ENCODE measurements at regions not wholly inside any gene's neighbourhood (a gene's known extent, or its start where the extent isn't known, plus 50 kb on each side); places are given as distances from the start of the nearest gene placed in this dataset.

- DNase-seq = no peak
Observed at GRCh38 chr12:61862986-61863385, 397.2 kb upstream of the USP15 start.

DNA sequence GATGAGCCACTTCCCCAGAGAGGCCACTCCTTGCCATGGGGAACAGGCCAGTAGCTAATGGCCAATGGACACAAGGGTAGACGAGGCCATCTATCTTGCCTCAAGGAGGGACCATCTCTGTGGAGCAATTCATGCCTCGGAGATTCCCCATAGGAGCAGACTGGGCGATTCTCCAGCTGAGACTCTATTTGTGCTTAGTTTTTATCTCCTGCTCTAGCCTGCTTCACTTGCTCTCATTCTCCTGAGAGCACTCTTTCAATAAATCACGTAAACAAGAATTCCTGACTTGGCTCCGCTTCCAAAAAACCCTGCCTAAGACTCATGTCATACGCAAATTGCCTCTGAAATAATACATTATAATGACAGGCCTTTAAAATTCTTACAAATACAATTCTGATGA is 396.4 kb upstream of the USP15 start:
- DNase-seq = no peak

DNA sequence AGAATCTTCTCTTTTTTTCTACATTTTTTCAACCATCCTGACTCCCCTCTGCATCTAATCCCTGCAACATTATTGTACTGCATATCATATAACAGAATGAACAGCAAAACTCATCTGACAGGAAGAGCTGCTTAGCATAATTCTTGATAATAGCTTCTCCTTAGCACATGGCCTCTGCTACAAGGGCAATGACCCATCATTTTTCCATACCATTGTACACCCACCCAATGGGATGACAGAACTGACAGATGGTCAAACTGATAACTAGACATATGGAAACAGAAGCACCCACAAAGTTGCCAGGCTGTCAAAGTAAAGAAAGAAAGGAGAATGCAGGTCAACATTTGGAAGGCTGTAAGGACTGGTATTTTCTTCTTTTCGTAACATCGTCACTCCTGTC is 390.4 kb upstream of the USP15 start:
- no peak for DNase-seq

GRCh38 chr12:61870658-61871484 is 389.3 kb upstream of the USP15 start:
- no peak for DNase-seq

DNA sequence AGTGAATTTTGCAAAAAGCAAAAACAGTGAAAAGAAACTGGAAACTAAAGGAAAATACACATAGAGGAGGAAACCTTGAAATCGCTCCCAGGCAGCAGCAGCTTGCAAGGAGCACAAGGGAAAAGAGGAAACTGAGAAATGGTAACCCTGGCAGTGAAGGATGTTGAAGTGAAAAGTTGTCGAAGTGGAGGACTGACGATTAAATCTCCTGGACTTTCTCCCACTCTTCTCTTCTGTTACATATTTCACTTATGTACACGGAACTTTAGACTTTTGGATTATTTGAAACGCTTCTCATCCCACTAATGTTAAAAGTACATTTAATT is 388.8 kb upstream of the USP15 start:
- no peak for DNase-seq

DNA sequence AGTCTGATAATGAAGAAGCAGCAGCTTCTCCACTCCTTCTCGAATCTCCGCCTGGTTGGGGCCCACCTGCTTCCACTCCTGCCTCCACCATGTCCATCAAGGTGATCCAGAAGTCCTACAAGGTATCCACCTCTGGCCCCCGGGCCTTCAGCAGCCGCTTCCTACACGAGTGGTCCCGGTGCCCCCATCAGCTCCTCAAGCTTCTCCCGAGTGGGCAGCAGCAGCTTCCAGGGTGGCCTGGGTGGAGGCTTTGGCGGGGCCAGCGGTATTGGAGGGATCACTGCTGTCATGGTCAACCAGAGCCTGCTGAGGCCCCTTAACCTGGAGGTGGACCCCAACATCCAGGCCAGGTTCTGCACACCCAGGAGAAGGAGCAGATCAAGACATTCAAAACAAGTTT is 381.0 kb upstream of the USP15 start:
- DNase-seq = no peak

DNA sequence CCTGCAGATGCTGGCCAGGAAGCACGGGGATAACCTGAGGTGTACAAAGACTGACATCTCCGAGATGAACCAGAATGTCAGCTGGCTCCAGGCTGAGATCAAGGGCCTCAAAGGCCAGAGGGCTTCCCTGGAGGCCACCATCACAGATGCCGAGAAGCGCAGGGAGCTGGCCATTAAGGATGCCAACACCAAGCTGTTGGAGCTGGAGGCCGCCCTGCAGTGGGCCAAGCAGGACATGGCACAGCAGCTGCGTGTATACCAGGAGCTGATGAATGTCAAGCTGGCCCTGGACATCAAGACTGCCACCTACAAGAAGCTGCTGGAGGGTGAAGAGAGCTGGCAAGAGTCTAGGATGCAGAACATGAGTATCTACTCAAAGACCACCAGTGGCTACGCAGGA is 380.0 kb upstream of the USP15 start:
- DNase-seq = no peak

GRCh38 chr12:61891632-61892031 is 368.6 kb upstream of the USP15 start:
- DNase-seq = no peak

DNA sequence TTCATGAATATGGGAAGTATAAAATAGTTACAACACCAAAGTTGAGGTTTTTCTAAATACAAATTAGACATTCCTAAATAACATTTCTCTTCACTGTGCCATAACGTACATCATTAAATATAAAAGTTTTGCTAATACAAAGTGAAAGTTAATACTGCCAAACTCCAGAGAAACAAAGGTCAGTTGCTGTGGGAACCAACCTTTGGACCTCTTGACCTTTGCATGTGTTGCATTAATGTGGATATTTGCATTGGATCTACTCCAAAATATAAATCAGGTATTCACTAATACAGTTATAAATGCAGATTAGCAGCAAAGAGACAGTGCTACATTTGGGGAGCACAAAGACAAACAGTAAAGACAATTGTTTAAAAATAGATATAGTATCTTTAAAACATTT is 366.0 kb upstream of the USP15 start:
- DNase-seq = no peak

GRCh38 chr12:61896436-61896835 is 363.8 kb upstream of the USP15 start:
- DNase-seq = no peak

DNA sequence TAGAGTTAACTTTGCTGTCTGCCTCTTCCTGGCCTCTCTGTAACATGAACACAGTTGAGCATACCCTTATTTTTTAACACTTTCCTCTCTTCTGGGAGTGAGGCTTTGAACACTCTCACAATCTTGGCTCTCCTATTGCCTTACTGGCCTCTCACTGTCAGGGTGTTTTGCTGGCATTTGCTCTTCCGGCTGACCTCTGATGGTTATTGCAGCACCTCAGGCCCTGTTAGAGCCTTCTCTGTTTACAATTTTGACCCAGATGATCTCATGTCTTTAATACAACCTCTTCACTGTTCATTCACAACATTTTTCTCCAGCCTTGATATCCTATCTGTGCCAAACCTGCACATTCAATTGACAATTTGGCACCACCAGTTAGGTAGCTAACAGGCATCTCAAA is 357.8 kb upstream of the USP15 start:
- DNase-seq = no peak

GRCh38 chr12:61911113-61911512 is 349.1 kb upstream of the USP15 start:
- no peak for DNase-seq

DNA sequence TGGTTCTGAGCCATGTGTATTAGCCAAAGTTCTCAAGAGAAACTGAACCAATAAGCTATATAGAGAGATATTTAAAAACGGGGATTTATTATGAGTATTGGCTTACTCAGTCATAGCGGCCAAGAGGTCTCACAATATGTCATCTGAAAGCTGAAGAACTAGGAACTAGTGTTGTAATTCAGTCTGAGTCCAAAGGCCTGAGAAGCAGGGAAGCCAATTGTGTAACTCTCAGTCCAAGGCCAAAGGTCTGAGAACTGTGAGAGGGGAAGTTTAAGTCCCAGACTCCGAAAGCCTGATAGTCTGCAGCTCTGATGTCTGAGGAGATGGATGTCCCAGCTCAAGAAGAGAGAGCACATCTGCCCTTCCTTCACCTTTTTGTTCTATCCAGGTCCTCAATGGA is 344.8 kb upstream of the USP15 start:
- no peak for DNase-seq

- no peak for DNase-seq
Observed at GRCh38 chr12:61916831-61917230, 343.4 kb upstream of the USP15 start.

DNA sequence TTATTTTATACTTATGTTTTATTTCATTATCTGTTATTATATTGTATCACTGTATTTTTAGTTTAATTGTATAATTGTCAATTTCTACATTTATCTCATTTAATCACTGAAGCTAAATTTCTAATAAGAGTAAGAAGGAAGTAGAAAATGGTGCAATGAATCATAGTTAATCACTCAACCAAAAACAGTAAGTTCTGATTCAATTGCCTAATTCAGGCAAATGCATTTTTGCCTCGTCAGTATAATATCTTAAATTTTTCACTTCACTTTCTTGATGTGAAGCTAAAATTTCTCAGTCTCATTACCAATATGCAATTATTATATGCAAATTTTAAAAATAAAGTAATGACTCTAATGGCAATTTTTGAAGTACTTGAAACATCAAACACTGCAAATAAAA is 340.5 kb upstream of the USP15 start:
- no peak for DNase-seq

GRCh38 chr12:61920230-61920629 is 340.0 kb upstream of the USP15 start:
- DNase-seq = no peak

DNA sequence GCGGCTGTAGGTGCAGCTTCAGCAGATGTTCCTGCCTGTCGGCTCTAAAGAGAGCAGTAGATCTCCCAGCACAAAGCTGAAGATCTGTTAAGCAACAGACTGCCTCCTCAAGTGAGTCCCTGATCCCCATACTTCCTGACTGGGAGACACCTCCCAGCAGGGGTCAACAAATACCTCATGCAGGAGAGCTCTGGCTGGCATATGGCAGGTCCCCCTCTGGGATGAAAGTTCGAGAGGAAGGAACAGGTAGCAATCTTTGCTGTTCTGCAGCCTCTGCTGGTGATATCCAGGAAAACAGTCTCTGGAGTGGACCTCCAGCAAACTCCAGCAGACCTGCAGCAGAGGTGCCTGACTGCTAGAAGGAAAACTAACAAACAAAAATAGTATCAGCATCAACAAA is 337.1 kb upstream of the USP15 start:
- DNase-seq = no peak

- no peak for DNase-seq
Observed at GRCh38 chr12:61934564-61934963, 325.6 kb upstream of the USP15 start.

- DNase-seq = no peak
Observed at GRCh38 chr12:61939977-61940376, 320.2 kb upstream of the USP15 start.

DNA sequence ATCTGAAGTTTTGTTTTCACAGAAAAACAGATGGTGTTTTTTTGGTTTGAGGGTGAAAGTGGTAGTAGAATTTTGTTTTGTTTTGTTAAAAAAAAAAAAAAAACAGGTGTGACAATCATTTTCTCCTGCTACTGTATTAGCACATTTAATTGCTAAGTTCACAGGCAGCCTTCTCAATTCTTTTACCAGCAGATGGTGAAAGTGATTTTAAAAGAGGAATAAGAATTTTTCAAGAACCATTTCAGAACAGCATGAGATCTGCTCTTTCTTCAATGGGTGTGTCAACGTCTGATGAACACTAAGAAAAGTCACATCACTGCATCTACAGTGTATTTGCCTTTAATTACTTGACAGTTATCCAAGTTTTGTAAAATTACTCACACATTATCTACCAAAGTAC is 303.7 kb upstream of the USP15 start:
- DNase-seq = no peak

- DNase-seq = no peak
Observed at GRCh38 chr12:61974461-61974860, 285.7 kb upstream of the USP15 start.

DNA sequence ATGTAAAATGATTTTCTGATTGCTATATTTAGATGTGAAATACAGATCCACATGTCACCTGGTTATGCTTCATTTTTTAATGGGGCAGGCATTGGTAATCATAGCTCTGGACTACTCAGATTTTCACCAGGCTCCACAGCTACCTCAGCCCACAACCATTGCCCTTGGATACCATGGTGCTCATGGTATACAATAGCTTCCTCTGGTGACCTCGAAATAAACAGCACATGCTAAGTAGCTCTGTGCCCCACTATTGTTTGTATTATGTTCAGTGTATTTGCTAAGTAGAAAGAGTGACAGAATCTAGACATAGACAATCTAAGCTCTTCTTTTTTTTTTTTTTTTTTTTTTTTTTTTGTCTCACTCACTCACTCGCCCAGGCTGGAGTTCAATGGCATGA is 274.4 kb upstream of the USP15 start:
- DNase-seq = no peak

GRCh38 chr12:61987173-61987572 is 273.0 kb upstream of the USP15 start:
- no peak for DNase-seq

DNA sequence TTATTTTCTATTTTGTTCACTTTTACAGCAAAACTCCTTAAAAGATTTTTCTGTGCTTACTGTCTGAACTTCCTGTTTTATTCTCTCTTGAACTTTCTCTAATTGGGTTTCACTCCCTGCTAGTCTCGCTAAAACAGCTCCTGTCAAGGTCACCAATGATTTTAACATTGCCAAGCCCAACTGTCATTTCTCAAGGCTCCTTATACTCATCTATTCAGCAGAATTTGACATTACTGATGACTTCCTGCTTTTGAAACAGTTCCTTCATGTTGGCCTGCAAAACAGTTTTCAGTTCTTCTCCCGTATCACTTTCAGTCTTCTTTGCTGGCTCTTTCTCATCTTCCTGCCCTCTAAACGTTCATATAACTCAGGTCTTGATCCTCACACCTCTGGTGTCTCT is 268.5 kb upstream of the USP15 start:
- no peak for DNase-seq

DNA sequence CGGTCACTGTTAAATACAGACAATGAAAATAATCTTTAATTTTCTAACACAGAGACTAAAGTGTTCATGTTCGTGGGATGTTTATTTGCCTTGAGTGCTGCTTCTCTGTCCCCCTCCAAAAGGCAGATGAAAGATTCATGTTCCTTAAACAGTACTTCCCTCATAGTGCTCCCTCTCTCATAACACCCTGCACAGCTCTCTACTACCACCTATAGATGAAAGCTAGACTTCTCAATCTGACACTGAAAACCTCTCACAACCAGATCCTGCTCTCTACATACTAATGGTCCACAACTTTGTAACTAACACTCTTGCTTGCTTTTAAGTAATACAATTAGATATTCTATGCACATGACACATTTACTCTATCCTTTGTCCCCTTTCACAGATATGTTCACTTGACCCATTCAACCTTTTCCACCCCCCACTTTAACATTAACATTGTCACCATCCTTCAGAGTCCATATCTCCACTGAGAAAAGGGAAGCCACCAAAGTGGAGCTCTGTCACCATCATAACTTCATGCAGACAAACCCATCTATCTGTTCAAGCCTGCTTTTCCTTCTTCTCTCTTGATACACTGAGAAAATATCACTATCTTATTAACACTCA is 266.4 kb upstream of the USP15 start:
- DNase-seq = no peak
